ENCODE measurements at regions not wholly inside any gene's neighbourhood (a gene's known extent, or its start where the extent isn't known, plus 50 kb on each side); places are given as distances from the start of the nearest gene placed in this dataset.

DNA sequence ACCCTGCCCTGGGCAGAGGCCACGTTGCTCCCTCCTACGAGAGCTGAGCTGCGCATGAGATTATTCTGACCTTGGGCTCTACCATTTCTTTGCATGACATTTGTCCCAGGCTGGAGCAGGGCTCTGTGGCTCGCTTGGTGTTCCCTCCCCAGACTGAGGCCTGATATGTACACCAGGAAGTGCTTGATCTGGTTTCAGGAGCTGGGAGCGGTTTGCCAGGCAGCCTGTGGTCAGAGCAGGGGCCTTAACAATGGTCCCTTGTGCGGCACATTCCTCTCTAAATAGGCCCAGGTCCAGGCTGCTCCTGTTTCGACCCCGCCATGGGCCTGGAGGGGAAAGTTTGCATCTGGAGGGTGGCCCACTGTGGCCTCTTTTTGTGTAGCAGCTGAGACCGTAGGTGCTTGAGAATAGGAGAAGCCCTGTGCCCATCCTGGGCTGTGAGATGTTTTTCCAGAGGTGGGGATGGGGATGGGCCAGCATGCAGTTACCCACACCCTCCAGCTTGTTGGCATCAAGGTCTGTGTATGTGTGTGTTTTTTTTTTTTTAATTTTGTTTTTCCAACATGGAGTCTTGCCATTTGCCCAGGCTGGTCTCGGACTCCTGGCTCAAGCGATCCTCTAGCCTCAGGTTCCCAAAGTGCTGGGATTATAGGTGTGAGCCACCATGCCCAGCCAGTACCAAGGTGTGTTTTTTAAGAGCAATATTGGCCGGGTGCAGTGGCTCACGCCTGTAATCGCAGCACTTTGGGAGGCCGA lies 253.9 kb downstream of the SEC14L1 start:
- DNase-seq (ENCODE audit: low spot score) = no peak

DNA sequence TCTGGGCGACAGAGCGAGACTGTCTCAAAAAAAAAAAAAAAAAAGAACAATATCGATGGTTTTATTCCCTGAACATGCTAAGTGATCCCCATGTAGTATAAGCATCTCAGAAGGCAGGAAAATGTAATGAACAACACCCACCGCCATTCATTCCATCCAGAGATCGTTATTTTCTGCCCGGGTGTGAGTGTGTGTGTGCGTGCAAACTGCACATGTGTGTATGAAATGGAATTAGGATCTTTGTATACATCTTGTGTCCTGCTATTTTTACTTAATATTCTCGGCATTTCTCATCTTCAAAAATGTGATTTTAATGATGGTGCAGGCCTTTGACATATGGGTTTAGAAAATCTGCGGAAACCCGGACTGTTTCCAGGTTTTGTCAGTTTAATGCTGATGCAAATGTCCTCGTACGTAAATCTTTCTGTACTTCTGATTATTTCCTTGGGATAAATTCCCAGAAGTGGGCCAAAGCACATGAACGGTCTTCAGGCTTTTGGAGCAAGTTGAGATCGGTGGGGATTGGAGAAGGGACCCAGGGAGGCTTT lies 254.8 kb downstream of the SEC14L1 start:
- DNase-seq (ENCODE audit: low spot score) = no peak

DNA sequence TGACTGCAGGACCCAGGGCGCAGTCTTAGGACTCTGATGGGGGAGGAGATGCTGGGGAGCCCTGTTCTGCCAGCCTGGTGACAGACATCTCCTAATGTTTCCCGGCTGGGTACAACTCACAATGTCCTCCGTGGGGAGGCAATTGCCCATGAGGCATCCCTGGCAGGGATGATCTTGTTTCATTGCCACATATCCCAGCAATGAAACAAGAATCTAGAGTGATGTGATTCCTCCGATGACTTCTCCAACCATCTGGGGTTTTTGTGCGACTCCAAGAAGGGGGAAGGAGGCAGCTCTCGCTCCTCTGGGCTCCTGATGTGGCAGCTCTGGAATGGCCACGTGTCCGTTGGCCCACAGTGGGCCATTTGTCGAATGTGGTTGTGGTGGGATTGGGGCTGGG lies 255.8 kb downstream of the SEC14L1 start:
- DNase-seq (ENCODE audit: low spot score) = no peak

DNA sequence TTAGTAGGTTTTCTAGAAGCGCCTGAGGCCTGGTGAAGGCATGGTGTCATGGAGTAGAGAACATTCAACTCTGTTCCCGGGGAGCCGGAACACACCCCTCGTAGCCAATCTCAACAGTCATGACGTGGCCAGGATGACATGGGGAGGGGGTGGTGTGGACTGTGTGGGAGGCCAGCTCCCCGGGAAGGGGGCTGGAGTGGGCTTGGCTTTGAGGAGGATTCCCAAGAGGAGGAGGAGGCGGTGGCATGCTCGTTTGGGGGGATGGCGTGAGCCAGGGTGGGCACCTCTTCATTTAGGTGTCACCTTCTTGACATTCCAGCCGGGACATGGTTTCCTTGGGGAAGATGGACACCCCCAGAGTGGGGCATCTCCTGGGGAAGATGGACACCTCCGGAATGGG lies 257.5 kb downstream of the SEC14L1 start:
- DNase-seq (ENCODE audit: low spot score) = no peak

DNA sequence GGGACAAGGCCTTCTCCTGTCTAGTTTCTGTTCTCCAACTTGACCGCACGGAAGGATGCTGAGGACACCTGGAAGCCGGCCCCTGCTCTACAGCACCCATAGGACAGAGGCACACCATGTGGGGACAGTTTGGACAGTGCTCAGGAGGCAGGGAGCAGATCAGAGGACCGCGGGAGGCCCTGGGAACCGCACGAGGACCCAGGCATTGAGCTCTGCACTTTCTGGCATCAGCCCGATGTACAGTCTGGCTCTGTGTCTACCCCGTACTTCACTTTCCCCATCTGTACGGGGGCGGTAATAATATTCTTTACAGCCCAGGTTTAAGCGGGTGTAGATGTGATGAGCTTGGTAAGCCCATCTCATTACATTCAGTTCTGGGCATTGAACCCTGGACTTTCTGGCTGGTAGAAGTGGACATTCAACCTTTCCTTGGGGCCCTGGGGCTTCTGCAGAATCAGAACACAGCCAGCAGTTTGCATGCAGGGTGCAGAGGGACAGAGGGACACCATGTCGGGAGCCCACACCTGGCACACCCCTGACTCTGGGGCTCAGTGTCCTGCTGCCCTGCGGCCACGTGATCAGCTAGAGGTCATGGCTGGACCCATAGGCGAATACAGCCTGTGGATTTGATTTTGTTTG lies 258.7 kb downstream of the SEC14L1 start:
- DNase-seq (ENCODE audit: low spot score) = no peak

DNA sequence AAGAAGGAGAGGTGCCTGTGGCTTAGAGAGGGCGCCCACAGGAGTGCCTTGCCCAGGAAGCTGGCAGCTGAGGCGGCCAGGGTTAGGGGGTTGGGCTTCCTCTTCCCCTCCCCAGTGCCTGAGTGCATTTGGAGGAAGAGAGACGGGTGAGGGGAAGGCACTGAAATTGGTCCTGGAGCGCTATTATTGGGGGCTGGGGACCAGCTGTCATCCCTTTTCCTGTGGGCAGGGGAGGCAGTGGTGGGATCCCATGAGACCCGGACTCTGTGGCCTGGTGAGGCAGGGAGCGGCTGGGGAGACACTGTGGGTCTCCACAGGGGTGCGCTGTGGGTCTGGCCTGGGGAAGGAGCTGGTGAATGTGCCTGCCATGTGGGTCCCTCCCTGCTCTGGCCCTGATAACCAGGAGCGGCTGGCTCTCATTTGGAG lies 259.7 kb downstream of the SEC14L1 start:
- DNase-seq (ENCODE audit: low spot score) = peak; percentile 77

DNA sequence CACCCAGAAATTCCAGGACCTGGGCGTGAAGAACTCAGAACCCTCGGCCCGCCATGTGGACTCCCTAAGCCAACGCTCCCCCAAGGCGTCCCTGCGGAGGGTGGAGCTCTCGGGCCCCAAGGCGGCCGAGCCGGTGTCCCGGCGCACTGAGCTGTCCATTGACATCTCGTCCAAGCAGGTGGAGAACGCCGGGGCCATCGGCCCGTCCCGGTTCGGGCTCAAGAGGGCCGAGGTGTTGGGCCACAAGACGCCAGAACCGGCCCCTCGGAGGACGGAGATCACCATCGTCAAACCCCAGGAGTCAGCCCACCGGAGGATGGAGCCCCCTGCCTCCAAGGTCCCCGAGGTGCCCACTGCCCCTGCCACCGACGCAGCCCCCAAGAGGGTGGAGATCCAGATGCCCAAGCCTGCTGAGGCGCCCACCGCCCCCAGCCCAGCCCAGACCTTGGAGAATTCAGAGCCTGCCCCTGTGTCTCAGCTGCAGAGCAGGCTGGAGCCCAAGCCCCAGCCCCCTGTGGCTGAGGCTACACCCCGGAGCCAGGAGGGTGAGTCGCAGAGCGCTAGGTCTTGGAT lies 261.5 kb downstream of the SEC14L1 start:
- DNase-seq (ENCODE audit: low spot score) = no peak

DNA sequence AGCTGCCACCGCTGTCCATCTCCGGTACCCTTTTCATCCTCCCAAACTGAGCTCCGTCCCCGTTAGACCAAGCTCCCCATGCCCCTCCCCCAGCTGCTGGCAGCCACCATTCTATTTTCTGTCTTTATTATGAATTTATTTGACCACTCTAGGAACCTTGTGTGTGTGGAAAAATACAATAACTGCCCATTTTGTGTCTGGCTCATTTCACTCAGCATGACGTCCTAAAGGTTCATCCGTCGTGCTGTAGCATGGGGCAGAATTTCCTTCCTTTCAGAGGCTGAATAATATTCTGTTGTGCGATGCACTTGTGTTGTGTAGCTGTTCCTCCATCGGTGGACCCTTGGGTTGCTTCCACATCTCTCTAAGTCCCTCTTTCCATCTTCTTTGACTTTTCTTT lies 263.1 kb downstream of the SEC14L1 start:
- no peak for DNase-seq (ENCODE audit: low spot score)

DNA sequence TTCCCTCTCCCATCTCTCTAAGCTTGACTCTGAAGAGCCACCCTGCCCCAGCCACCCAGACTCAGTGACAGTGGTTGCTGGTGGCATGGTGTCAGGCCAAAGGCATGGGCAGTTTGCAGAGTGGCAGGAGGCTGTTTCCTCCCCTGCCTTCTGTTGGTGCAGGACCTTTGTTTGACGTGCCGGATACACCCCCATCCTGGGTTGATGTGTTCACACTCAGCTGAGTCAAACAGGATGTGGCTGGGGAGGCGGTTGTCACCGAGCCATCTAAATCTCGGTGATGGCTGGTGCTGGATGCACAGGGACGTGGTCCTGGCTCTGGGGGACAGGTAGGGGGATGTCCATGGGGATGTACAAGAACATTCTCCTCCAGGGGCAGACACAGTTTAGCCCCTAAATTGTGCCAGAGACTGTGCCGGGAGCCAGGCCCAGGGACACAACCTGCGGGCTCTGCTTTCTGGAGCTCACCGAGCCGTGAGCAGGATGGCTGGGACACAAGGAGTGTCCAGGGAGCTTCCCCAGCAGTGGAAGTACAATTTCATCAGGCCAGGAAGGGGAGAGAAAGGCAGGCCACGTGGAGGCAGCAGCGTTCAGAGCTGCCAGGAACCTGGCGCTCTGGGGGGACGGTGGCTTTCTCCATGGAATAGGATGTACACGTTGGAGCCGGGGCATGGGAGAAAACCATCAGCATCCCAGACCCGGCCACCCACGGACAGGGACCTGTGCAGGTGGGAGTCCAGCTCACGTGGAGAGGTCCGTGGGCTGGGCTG lies 264.2 kb downstream of the SEC14L1 start:
- DNase-seq (ENCODE audit: low spot score) = peak; percentile 84

DNA sequence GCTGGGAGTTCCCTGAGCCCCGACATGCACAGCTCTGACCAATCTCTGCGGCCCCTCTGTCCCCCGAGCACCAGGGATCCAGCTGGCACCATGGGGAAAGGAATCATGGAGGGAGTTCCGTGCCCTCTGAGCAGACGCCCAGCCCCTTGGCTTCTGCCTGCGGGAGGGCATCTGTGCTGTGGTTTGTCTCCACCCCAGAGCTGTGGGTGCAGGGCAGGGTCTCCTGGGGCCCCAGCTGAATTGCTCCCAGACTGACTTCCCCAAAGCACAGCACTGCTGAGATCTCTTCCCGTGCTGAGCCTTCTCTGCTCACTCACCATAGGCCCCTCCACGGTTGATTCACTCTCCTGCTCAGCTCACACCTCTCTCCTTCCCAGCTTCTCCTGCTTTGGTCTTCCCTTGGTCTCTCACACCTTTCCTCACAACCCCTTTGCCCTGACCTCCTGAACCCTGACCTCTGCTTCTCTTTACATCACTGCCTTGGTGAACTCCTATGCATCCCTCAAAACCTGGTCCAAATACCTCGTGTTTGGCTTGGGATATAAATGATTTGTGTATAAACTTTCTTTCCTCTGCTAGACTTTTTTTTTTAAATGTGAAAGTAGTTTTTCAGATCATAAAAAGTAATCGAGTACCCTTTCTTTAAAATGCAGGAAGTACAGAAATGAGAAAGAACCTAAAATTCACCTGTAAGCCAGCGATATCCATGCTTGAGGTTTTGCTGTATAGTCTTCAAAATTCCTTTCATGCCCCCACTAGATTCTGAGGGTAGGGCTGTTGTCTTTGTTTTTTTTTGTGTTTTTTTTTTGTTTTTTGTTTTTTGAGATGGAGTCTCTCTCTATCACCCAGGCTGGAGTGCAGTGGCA lies 265.3 kb downstream of the SEC14L1 start:
- DNase-seq (ENCODE audit: low spot score) = no peak

DNA sequence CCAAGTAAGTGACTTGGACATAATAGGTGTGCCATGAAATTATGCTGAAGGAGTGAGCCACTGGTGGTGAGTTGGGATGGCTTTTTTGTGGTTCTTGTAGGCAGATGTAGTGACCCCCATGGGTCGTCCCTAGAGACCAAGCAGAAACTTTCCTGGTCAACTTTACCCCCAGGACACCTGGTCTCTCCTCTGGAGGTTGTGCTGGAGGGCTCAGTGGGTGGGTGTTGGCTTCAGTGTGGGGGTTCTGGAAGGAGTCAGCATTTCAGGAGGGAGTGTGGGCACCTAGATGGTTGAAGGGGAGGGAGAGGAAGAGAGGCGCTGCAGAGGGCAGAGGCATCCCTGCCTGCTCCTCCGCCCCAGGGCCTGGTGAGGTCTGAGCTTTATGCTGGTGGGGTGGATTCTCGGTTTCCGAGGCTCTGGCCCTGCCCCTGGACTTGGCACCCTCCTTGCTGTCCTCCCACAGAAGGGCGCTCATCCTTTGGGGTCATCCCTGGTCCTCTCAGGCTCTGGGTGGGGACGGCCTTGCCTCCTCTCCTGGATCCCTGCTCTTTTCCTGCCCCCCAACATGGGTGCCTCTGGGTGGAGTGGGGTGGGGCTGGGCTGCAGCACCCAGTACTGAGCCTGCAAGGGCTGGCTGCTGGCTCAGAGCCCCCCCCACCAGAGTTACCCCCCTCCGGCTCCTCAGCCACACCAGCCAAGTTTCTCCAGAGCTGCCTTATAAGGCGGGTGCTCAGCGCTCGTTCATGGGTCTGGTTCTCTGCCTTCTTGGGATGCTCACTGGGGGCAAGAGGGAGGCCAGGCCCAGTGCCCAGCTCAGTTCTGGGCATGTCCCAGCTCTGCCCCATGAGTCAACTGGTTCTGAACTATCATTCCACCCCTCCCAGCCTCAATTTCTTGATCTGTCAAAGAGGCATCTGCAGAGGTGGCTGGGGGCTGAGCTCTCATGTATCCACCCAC lies 266.8 kb downstream of the SEC14L1 start:
- DNase-seq (ENCODE audit: low spot score) = no peak

DNA sequence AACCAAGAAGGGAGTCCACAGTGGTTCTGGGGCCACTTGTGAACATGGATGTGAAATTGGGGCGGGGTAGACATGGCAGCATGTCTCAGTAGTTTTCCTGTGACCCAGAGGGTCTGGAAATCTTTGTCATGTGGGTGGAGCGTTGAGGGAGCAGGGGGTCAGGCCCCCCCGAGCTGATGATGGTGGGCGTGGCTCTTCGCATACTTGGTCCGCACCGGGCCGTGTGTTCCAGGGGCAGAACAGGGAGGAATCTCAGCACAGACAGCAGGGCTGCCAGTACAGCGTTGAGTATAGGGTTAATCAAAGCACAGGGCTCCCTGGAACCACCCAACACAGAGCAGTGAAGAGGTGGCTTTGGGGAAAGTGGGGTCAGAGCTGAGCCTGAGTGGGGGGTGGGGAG lies 267.5 kb downstream of the SEC14L1 start:
- no peak for DNase-seq (ENCODE audit: low spot score)

DNA sequence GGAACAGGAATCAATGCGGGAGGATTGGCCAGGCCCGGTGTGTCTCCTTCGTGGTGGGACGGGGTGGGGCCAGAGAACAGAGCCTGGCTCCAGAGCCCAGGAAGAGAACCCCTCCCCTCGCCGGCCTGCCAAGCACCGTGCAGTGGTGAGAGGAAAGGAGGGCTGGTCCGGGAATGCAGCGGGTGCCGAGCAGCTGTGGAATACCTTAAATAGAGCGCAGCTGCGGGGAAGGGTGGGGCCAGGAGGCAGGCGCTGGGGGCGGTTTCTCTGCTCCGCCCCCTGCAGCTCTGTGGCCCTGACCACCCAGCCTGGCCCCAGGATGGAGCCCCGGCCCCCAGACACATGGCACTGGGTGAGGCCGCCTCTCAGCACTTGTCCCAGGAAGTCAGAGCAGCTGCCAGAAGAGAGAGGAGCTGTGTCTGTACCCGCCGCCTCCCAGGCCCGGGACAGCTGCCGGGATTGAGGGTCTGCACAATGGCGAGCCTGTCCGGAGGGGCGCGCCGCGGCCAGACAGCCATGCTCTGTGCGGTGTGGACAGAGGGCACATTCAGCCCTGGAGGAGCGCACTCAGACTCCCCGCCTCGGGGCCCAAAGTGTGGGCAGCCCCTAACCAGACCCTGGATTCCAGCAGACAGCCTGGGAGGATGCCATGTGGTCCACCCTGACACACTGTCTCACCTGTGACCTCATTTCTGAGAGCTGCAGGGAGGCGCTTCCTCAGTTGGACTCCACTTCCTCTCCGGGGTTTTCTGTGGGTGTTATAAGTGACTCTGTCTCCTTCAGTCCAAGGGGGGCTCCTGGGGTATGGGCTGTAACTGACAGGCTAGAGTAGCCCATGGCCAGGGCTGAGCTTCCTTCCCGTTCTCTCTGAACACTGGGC lies 268.8 kb downstream of the SEC14L1 start:
- peak; percentile 69 for DNase-seq (ENCODE audit: low spot score)

DNA sequence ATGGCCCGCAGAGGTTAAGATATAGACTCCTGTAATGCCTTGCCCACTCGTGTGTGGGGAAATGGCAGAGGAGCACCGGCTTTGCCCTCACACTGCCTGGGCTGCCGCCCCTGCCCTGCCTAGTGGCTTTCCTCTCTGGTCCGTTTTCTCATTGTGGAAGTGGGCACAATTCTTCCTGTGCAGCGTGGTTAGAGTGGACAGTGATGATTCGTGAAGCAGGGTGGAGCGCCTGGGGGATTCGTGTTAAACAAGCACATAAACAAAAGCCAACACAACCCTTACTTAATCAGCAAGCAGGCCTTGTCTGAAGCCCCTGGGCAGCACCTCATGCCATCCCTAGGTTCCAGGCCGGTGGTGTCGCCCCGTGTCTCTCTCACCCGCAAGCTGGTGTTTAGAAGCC lies 269.7 kb downstream of the SEC14L1 start:
- DNase-seq (ENCODE audit: low spot score) = no peak

DNA sequence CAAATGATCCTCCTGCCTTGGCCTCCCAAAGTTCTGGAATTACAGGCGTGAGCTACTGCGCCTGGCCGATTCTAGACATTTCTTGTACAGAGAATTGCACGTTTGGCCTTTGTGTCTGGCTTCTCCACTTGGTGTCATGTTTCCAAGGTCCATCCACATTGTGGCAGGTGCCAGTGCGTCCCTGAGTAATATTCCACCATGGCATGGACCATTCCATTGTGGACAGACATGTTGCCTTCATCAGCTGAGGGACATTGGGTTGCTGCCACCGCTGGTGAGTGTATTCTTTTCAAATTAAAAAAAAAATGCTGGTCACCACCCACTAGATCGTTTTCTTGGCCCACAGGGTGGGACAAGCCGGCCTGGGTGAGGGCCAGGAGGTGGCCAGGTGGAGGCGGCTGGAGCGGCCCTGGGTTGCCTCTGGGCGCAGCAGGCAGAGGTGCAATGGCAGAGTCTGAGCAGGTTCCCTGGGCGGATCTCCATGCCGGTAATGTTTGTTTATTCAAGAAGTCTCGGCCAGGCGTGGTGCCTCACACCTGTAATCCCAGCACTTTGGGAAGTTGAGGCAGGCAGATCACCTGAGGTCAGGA lies 274.1 kb downstream of the SEC14L1 start:
- no peak for DNase-seq (ENCODE audit: low spot score)

DNA sequence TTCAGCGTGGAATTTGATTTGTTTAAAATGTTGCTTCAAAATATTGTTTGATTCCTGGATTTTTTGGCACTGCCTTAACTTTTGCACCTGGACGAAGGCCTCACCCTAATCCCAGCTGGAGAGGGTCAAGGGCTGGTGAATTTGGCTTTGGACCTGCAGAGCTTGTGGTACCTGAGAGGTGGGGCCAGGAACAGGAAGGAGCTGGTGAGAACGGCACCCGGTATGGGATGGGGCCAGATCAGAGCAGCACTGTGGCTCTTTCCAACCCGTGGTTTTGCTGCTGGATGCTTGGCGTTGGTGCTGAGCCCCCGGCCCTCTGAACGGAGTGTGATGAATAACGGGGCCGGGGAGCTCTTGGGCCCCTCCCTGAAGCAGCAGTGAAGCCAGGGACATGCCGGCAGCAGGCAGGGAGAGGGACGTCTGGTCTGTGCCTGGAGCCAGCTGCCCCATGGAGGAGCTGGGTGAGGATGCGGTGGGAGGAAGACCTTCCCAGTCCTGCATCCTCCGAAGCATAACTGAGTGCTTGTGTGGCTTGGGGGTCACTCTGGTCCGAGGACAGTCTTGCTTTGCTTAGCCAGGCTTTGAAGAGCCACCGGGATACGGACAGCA lies 275.4 kb downstream of the SEC14L1 start:
- no peak for DNase-seq (ENCODE audit: low spot score)

DNA sequence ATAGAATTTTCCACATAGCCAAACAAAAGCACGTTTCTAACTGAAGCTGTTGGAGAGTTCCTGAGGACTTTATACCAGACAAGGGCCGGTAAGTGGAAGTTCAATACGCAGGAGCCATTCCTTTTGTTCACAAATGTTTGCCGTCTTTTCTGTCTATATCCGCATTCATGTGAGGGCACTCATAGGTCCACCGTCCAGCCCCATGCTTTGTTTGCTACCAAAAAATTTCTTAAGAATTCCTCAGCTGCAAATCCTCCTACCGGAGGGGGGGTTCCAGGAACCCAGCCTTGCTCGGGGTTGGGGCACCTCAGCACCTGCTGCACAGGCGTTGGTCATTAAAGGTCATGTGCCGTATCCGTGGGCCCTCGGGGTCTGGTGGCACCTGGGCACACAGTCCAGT lies 276.8 kb downstream of the SEC14L1 start:
- no peak for DNase-seq (ENCODE audit: low spot score)

DNA sequence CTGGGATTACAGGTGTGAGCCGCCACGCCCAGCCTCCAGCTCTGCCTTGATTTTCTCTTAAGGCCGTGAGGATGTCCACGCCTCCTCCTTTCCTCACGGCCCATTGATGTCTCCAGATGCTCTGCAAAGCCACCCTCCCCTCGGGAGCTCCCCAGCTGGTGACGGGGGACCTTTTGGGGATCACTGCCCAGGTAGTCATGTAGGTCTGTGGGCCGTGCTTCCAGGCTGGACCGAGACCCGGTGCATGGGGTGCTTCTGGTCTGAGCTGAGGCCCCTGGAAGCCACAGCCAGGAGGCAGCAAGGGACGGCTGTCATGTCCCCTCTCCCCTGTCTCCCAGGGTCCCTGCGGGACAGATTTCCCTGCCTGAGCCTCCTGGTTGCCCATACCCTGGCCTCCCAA lies 277.8 kb downstream of the SEC14L1 start:
- DNase-seq (ENCODE audit: low spot score) = no peak
